H9 (cell line): ENCODE measurements at regions not wholly inside any gene's neighbourhood (a gene's known extent, or its start where the extent isn't known, plus 50 kb on each side); places are given as distances from the start of the nearest gene placed in this dataset.

Source experiments
- DNase-seq: peaks from one replicate; pipeline ENCODE4 v3.0.0-alpha.2; 2017
- H2AFZ ChIP-seq: one replicate; pipeline ENCODE4 v1.6.1; 2013; ENCODE audit warnings: mild to moderate bottlenecking, low read length, control low read depth, moderate library complexity
- H2AK5ac ChIP-seq: 2 replicates; pipeline ENCODE4 v1.6.1; 2013; ENCODE audit warnings: low read length, control low read depth, mixed read lengths; ENCODE audit not compliant: insufficient read length
- H2BK120ac ChIP-seq: one replicate; pipeline ENCODE4 v1.6.1; 2013; ENCODE audit warnings: low read depth, mild to moderate bottlenecking, low read length, control low read depth, inconsistent platforms; ENCODE audit not compliant: poor library complexity, severe bottlenecking
- H2BK12ac ChIP-seq: 2 replicates; pipeline ENCODE4 v1.6.1; 2013; ENCODE audit warnings: low read length, control low read depth, mixed read lengths, low read depth; ENCODE audit not compliant: insufficient read length
- H2BK15ac ChIP-seq: 2 replicates; pipeline ENCODE4 v1.6.1; 2013; ENCODE audit warnings: low read depth, low read length, control low read depth
- H2BK20ac ChIP-seq: one replicate; pipeline ENCODE4 v1.6.1; 2013; ENCODE audit warnings: low read depth, mild to moderate bottlenecking, low read length, control low read depth, inconsistent platforms; ENCODE audit not compliant: poor library complexity, severe bottlenecking
- H2BK5ac ChIP-seq: 2 replicates; pipeline ENCODE4 v1.6.1; 2013; ENCODE audit warnings: low read length, control low read depth, mixed read lengths; ENCODE audit not compliant: insufficient read length
- H3K14ac ChIP-seq: 2 replicates; pipeline ENCODE4 v1.6.1; 2013; ENCODE audit warnings: low read length, control low read depth; ENCODE audit not compliant: insufficient read depth
- H3K18ac ChIP-seq: 2 replicates; pipeline ENCODE4 v1.6.1; 2013; ENCODE audit warnings: low read depth, mild to moderate bottlenecking, mixed read lengths, low read length, control low read depth; ENCODE audit not compliant: insufficient read length
- H3K23ac ChIP-seq: 2 replicates; pipeline ENCODE4 v1.6.1; 2013; ENCODE audit warnings: low read length, control low read depth, mixed read lengths, low read depth; ENCODE audit not compliant: insufficient read length
- H3K23me2 ChIP-seq: 2 replicates; pipeline ENCODE4 v1.6.1; 2013; ENCODE audit warnings: low read depth, mild to moderate bottlenecking, mixed read lengths, low read length, control low read depth; ENCODE audit not compliant: insufficient read length, poor library complexity, severe bottlenecking
- H3K27ac ChIP-seq: 2 replicates; pipeline ENCODE4 v1.5.1; 2013; ENCODE audit warnings: low read length, control low read depth, mixed read lengths, low read depth; ENCODE audit not compliant: insufficient read length
- H3K27me3 ChIP-seq: 2 replicates; pipeline ENCODE4 v1.6.1; 2013; ENCODE audit warnings: low read length, control low read depth, inconsistent platforms; ENCODE audit not compliant: insufficient read depth
- H3K4ac ChIP-seq: 2 replicates; pipeline ENCODE4 v1.6.1; 2013; ENCODE audit warnings: low read depth, mild to moderate bottlenecking, control low read depth, inconsistent platforms, low read length, moderate library complexity
- H3K4me1 ChIP-seq: 2 replicates; pipeline ENCODE4 v1.6.1; 2013; ENCODE audit warnings: low read length, control low read depth, inconsistent platforms; ENCODE audit not compliant: insufficient read depth
- H3K4me2 ChIP-seq: 2 replicates; pipeline ENCODE4 v1.6.1; 2013; ENCODE audit warnings: low read length, control low read depth, mixed read lengths; ENCODE audit not compliant: insufficient read length, insufficient read depth
- H3K56ac ChIP-seq: 2 replicates; pipeline ENCODE4 v1.6.1; 2013; ENCODE audit warnings: low read depth, mild to moderate bottlenecking, mixed read lengths, low read length, control low read depth; ENCODE audit not compliant: insufficient read length
- H3K79me1 ChIP-seq: 2 replicates; pipeline ENCODE4 v1.6.1; 2013; ENCODE audit warnings: low read depth, mild to moderate bottlenecking, moderate library complexity, low read length, control low read depth, inconsistent platforms; ENCODE audit not compliant: insufficient read depth, poor library complexity, severe bottlenecking
- H3K79me2 ChIP-seq: 2 replicates; pipeline ENCODE4 v1.6.1; 2013; ENCODE audit warnings: low read length, control low read depth, inconsistent platforms; ENCODE audit not compliant: insufficient read depth
- H3K9ac ChIP-seq: 2 replicates; pipeline ENCODE4 v1.6.1; 2013; ENCODE audit warnings: low read length, control low read depth, mixed read lengths; ENCODE audit not compliant: insufficient read length; ENCODE audit errors: extremely low read depth
- H3K9me3 ChIP-seq: one replicate; pipeline ENCODE4 v1.6.1; 2013; ENCODE audit warnings: low read depth, low read length, inconsistent platforms; ENCODE audit not compliant: control insufficient read depth
- H3T11ph ChIP-seq: one replicate; pipeline ENCODE4 v1.6.1; 2013; ENCODE audit warnings: mild to moderate bottlenecking, low read length, control low read depth, inconsistent platforms
- H4K20me1 ChIP-seq: one replicate; pipeline ENCODE4 v1.6.1; 2013; ENCODE audit not compliant: control insufficient read depth, insufficient read length, insufficient read depth
- H4K5ac ChIP-seq: 2 replicates; pipeline ENCODE4 v1.6.1; 2013; ENCODE audit warnings: low read depth, mild to moderate bottlenecking, mixed read lengths, low read length, control low read depth; ENCODE audit not compliant: insufficient read length
- H4K8ac ChIP-seq: replicated peaks from 2 replicates; pipeline ENCODE4 v1.6.1; 2013; ENCODE audit warnings: low read length, control low read depth, mixed read lengths, low read depth; ENCODE audit not compliant: insufficient read length
- H4K91ac ChIP-seq: 2 replicates; pipeline ENCODE4 v1.6.1; 2013; ENCODE audit warnings: low read depth, mild to moderate bottlenecking, moderate library complexity, mixed read lengths, low read length, control low read depth; ENCODE audit not compliant: insufficient read length
- H3K27ac Mint-ChIP-seq, 3 experiments: 2 replicates in 2 of 3; 3 replicates in 1 of 3; pipeline ENCODE4 v1.8.0; 2020 to 2021; ENCODE audit warnings: mixed read lengths in 3 of 3, mild to moderate bottlenecking in 1 of 3, moderate library complexity in 1 of 3
- H3K27me3 Mint-ChIP-seq: 2 replicates; pipeline ENCODE4 v1.8.0; 2021; ENCODE audit warnings: low read depth, mild to moderate bottlenecking, moderate library complexity, mixed read lengths
- H3K36me3 Mint-ChIP-seq, 3 experiments: 2 replicates in 2 of 3; 3 replicates in 1 of 3; pipeline ENCODE4 v1.8.0; 2020 to 2021; ENCODE audit warnings: low read depth in 3 of 3, mixed read lengths in 3 of 3; ENCODE audit not compliant: insufficient read depth in 1 of 3
- H3K4me1 Mint-ChIP-seq, 2 experiments: 2 replicates each; pipeline ENCODE4 v1.8.0; 2020; ENCODE audit warnings: mixed read lengths in 2 of 2
- H3K4me3 Mint-ChIP-seq, 2 experiments: 2 replicates in 1 of 2; 3 replicates in 1 of 2; pipeline ENCODE4 v1.8.0; 2020 to 2021; ENCODE audit warnings: mild to moderate bottlenecking in 2 of 2, mixed read lengths in 2 of 2, moderate library complexity in 1 of 2
- H3K9me3 Mint-ChIP-seq, 2 experiments: 2 replicates in 1 of 2; 3 replicates in 1 of 2; pipeline ENCODE4 v1.8.0; 2020; ENCODE audit warnings: mild to moderate bottlenecking in 2 of 2, mixed read lengths in 2 of 2, moderate library complexity in 1 of 2
- WGBS: extraction: QIAGEN DNeasy Blood & Tissue Kit; methylation state at CpG from one replicate; pipeline ENCODE4 v1.1.7; 2013; ENCODE audit warnings: missing lambda C conversion rate, low lambda C conversion rate, mixed read lengths; ENCODE audit not compliant: insufficient read length; ENCODE audit errors: extremely low coverage; 5-methylcytosine and 5-hydroxymethylcytosine counted together
- TF ChIP-seq, protein P1 (sequence below): fragments of 200-600 bp; sonication (generic); conservative IDR thresholded peaks from 3 replicates; pipeline ENCODE4 v1.8.0; 2021; ENCODE audit warnings: antibody characterized with exemption, mild to moderate bottlenecking

DNA sequence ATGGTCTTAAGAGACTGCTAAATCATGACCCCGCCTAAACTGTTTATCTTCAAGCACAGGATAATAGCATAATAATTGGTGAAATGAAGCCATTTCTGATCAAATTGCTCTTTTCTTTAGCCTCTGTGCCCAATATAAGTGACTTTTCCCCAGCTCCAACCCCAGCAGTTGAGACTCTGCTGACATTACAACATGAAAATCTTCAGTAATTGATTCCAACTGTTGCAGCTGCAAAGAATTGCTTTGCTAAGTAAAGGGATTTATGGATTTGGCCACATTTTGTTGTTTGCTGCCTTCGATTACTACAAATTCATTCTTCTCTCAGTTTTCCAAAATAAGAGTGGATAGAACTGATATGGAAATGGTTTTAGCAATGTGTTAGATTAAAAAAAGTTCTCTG is 576.7 kb upstream of the LRRC4C start:
- H3K4me2 ChIP-seq = no peak overlapping the region
- H3K4me1 ChIP-seq = no peaks in the 10 kb centered on the region
- H3K27ac ChIP-seq = no peak overlapping the region
- no peak overlapping the region for H2BK120ac ChIP-seq
- no peak overlapping the region for H3K27ac Mint-ChIP-seq
- H3K27me3 ChIP-seq = no peaks in the 10 kb centered on the region
- no peak overlapping the region for H4K5ac ChIP-seq
- H3K56ac ChIP-seq = no peak overlapping the region
- no peaks in the 10 kb centered on the region for H3K79me1 ChIP-seq
- no peaks in the 10 kb centered on the region; a peak in 1 of 4 replicates for H3K4me1 Mint-ChIP-seq
- H2AFZ ChIP-seq = no peak overlapping the region
- H2BK15ac ChIP-seq = no peak overlapping the region
- WGBS = no CpG with 5 or more reads among the region's 2 CpGs
- no peak overlapping the region for H3K18ac ChIP-seq
- H2BK5ac ChIP-seq = no peak overlapping the region
- H3K9me3 ChIP-seq = no peaks in the 10 kb centered on the region
- no peak overlapping the region for H2BK20ac ChIP-seq
- no peak overlapping the region for H4K8ac ChIP-seq
- DNase-seq = no peak
- no peak overlapping the region for H2BK12ac ChIP-seq
- H3K23me2 ChIP-seq = no peaks in the 10 kb centered on the region
- no peaks in the 10 kb centered on the region for H3K79me2 ChIP-seq
- no peak overlapping the region for H3K4me3 Mint-ChIP-seq
- no peak overlapping the region for H3K23ac ChIP-seq
- H4K91ac ChIP-seq = no peak overlapping the region
- H3K27me3 Mint-ChIP-seq = no peaks in the 10 kb centered on the region
- H3K14ac ChIP-seq = no peak overlapping the region
- no peaks in the 10 kb centered on the region for H3K36me3 Mint-ChIP-seq
- H4K20me1 ChIP-seq = no peaks in the 10 kb centered on the region
- TF ChIP-seq, protein P1, sequence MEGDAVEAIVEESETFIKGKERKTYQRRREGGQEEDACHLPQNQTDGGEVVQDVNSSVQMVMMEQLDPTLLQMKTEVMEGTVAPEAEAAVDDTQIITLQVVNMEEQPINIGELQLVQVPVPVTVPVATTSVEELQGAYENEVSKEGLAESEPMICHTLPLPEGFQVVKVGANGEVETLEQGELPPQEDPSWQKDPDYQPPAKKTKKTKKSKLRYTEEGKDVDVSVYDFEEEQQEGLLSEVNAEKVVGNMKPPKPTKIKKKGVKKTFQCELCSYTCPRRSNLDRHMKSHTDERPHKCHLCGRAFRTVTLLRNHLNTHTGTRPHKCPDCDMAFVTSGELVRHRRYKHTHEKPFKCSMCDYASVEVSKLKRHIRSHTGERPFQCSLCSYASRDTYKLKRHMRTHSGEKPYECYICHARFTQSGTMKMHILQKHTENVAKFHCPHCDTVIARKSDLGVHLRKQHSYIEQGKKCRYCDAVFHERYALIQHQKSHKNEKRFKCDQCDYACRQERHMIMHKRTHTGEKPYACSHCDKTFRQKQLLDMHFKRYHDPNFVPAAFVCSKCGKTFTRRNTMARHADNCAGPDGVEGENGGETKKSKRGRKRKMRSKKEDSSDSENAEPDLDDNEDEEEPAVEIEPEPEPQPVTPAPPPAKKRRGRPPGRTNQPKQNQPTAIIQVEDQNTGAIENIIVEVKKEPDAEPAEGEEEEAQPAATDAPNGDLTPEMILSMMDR = no peak
- H3T11ph ChIP-seq = no peak overlapping the region
- no peak overlapping the region for H2AK5ac ChIP-seq
- H3K9me3 Mint-ChIP-seq = no peaks in the 10 kb centered on the region
- no peak overlapping the region for H3K4ac ChIP-seq
- no peak overlapping the region for H3K9ac ChIP-seq
